GM12873 (cell line): ENCODE measurements at regions not wholly inside any gene's neighbourhood (a gene's known extent, or its start where the extent isn't known, plus 50 kb on each side); places are given as distances from the start of the nearest gene placed in this dataset.

ENCODE experiments used
- TF ChIP-seq, protein P1 (sequence below): IDR thresholded peaks from 2 replicates; pipeline ENCODE4 v1.5.1; 2012; ENCODE audit warnings: low read depth, mild to moderate bottlenecking, moderate library complexity, low read length, control low read depth; ENCODE audit not compliant: insufficient read depth; ENCODE audit errors: missing control alignments

DNA sequence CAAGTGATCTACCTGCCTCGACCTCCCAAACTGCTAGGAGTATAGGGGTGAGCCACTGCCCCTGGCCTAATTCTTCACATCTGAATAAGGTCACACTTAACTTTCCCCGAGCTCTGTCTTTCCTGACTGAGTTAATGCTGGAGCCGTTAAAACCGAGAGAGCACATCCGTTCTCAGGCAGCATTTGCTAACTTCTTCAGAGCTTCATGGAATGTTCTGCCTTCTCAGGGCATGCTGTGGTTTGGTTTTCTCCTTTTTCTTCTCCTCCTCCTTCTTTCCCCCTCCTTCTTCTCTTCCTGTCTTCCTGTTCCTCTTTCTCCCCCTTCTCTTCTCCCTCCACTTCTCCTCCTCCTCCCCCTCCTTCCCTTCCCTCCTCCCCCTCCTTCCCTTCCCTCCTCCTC, 119.9 kb downstream of the ASMT start:
- TF ChIP-seq, protein P1, sequence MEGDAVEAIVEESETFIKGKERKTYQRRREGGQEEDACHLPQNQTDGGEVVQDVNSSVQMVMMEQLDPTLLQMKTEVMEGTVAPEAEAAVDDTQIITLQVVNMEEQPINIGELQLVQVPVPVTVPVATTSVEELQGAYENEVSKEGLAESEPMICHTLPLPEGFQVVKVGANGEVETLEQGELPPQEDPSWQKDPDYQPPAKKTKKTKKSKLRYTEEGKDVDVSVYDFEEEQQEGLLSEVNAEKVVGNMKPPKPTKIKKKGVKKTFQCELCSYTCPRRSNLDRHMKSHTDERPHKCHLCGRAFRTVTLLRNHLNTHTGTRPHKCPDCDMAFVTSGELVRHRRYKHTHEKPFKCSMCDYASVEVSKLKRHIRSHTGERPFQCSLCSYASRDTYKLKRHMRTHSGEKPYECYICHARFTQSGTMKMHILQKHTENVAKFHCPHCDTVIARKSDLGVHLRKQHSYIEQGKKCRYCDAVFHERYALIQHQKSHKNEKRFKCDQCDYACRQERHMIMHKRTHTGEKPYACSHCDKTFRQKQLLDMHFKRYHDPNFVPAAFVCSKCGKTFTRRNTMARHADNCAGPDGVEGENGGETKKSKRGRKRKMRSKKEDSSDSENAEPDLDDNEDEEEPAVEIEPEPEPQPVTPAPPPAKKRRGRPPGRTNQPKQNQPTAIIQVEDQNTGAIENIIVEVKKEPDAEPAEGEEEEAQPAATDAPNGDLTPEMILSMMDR, result no peak

DNA sequence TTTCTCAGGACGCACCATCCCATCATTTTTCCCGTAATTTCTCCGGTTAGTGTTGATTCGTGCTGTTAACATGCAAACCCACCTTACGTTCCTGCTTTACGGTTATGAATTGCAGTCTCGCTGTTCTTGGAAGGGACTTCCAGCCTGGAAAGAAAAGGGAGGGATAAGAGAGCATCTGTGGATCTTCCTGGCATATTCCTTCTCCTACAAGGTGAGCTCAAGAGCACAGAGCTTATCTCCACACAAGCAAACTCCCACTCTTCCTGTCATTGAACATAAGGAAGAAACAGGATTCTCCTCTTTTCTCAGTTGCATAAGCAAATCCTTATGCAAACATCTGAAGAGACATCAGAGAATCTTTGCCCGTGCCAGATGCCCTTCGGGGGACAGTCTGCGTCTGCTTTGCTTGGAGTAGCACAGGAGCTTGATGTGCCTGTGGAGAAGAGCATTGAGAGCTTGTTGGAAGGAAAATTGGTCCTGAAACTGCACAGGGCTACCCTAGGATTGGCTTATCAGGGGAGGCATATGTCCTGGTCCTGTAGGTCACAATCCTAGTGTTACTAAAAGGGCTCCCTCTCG, 127.0 kb downstream of the ASMT start:
- TF ChIP-seq, protein P1, result no peak

DNA sequence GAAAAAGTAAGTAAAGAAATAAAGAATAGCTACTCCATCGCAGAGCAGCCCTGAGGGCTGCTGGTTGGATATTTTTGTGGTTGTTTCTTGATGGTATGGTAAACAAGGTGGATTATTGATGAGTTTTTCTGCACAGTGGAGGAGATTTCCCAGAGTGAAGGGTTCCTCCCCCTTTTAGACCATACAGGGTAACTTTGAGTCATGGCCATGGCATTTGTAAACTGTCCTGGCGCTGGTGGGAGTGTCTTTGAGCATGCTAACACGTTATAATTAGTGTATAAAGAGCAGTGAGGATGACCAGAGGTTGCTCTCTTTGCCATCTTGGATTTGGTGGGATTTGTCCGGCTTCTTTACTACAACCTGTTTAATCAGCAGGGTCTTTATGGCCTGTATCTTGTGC, 128.2 kb downstream of the ASMT start:
- TF ChIP-seq, protein P1, result no peak

DNA sequence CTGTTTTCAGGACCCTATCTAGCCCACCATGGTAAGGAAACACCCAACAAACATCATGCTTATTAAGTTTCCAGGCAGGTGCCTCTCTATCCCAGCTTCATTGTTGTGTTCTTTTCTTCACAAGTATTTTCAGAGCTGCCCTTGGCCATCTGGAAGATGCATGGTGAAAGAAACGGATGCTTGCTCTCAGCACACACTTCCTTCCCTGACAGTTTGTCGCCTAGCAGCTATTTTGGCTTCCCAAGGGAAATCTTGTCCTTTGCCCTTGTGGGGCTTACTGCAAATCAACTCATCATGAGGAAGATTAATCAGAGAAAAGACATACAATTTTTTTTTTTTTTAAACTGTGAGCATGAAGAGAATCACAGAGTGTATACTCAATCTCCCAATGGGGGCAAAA, 128.8 kb downstream of the ASMT start:
- TF ChIP-seq, protein P1, result no peak

DNA sequence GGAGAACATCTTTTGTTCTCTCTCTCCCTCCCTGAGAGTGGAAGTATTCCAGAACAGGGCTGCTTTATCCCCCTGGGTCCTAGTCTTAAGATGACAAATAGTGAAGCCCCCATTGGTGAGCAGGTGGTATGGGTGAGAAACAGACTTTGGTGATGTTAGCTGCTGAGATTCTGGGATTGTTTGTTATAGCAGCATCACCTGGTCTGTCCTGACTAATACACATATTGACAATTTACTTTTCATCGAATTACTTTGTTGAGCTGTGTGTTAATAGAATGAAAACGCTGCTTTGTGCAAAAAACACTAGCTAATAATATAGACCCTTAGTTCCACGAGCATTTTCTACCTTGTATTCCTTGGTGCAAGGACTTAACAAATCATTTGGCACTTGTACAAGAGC, 133.5 kb downstream of the ASMT start:
- TF ChIP-seq, protein P1, result no peak

DNA sequence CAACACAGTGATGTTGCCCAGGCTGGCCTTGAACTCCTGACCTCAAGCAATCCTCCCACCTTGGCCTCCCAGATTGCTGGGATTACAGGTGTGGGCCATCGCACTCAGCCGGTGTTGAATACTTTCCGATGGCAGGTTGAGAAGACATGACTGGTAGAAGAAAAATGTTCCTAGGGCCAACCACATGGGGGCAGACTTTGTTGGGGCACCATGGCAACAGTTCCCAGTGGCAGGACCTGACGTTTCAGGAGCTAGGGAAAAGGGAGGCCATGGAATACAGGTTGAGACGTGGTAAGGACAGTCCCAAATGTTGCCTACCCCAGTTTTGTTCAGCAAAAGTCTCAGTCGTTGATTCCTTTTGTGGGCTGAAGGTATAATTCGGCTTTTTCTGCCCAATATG, 134.6 kb downstream of the ASMT start:
- TF ChIP-seq, protein P1, result peak; percentile 8

DNA sequence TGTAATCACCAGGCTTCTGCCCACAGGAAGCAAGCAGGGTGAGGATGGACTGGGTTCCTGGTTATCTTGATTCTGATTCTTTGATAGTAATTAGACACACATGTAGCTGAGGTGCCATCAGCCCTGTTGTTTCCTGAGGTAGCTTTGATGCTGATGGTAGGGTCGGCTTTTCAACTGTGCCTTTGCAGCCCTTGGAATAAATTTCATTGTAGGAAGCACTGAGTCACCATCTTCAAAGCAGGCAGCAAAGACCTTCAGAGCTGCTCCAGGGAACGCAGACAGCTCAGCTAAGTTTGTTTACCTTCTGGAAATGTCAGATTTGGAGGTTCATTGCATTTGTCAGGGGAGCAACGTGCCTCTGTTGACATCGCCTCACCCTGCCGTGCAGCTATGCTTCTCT, 135.4 kb downstream of the ASMT start:
- TF ChIP-seq, protein P1, result no peak
